Ureter (tissue), 1 donor: ENCODE measurements at regions not wholly inside any gene's neighbourhood (a gene's known extent, or its start where the extent isn't known, plus 50 kb on each side); places are given as distances from the start of the nearest gene placed in this dataset.
"Not testable (repeated sequence)": the region's sequence is repeated elsewhere in the genome, so short reads cannot be mapped to it uniquely, and the experiment has no call there.

Experiments used
- DNase-seq: peaks from one replicate; pipeline ENCODE4 v3.0.0-alpha.2; 2020; ENCODE audit warnings: low spot score
- donor health status: DM: yes; HTN: yes; CAD: no.

DNA sequence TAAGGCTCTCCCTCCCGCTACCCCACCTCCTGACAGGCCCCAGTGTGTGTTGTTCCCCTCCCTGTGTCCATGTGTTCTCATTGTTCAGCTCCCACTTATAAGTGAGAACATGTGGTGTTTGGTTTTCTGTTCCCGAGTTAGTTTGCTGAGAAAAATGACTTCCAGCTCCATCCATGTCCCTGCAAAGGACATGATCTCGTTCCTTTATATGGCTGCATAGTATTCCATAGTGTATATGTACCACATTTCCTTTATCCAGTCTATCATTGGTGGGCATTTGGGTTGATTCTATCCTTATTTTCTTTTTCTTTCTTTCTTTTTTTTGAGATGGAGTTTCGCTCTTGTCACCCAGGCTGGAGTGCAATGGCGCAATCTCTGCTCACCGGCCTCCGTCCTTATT lies 57.8 kb upstream of the RASSF3 start:
- DNase-seq: not testable (repeated sequence)

DNA sequence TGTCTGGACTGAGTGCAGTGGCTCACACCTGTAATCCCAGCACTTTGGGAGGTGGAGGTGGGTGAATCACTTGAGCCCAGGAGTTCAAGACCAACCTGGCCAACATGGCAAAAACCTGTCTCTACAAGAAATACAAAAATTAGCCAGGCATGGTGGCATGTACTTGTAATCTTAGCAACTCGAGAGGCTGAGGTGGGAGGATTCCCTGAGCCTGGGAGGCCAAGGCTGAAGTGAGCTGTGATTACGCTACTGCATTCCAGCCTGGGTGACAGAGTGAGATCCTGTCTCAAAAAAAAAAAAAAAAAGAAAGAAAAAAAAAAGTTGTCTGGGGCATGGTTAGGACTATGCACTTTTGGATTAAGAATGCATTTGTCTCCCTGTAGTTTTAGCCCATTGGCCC lies 56.6 kb upstream of the RASSF3 start:
- not testable (repeated sequence) for DNase-seq

DNA sequence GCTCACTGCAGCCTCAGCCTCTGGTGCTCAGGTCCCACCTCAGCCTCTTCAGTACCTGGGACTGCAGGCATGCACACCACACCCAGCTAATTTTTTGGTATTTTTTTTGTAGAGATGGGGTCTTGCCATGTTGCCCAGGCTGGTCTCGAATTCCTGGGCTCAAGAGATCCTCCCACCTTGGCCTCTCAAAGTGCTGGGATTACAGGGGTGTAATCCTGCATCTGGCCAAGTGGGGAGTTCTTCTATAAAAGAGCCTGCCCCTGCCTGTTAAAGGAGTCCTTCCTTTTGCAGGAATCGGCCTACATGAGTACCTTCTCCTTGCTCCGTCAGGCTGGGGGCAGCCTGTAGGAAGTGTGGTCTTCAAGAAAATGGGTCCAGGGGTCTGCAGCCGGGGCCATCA lies 54.1 kb upstream of the RASSF3 start:
- no peak for DNase-seq

DNA sequence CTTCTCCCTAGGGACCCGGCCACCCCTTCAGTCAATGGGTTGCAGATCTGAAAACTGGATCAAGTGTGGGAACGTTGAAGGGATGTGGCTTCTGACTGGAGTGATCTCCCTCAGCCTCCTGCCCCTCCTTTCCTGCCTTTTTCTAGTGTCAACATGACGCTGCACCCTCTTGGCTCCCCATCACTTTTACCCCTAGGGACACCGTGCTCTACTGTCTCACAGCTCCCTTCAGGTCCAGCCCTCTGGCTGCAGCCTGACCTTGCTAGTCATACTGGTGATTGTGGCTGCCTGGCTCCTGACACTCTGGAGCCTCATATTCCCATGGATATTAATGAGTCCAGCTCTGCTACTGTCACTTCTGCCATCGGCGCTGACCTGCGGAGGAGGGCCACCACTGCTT lies 51.5 kb upstream of the RASSF3 start:
- no peak for DNase-seq

DNA sequence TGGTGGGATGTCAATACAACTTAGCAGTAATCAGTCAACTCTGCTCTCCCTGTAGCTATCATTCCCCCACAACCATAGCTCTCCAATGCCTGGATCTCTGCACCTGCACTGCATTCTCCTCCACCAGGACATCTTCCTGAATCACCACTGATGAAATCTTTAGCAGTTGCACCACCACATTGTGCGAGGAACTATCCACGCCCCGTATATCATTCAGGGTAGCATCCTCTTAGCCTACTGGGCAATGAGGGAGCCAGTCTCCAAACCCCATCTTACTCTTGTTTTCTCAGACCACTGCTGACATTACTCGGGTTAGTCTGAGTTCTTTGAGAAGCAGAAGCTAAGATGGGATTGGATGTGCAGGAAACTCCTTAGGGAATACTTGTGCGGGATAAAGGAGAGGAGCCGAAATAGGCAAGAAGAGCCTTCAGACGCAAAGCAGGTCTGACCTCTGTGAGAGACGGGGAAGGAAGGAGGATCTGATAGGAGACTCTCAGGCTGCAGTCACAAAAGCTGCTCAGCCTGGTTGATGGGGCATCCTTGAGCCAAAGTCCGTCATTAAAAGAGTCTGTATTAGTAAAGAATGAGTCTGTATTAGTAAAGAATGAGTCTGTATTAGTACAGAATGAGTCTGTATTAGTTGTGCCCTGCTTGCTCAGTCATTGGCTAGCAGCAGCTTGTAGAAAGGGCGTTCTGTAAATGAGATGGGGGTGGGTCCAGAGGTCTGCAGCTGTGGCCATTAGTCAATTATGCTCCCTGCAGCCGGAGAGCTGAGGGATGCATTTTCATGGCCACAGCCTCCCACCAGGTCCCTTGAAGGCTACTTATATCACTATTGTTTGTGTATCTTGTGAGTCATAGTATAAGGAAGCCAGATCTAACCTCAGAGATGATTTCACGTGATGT lies 49.6 kb upstream of the RASSF3 start:
- peak; percentile 47 for DNase-seq
